ENCODE measurements at regions not wholly inside any gene's neighbourhood (a gene's known extent, or its start where the extent isn't known, plus 50 kb on each side); places are given as distances from the start of the nearest gene placed in this dataset.
"Not testable (repeated sequence)": the region's sequence is repeated elsewhere in the genome, so short reads cannot be mapped to it uniquely, and the experiment has no call there.

- TF ChIP-seq CTCF, POLR2A (IDR thresholded peaks at IDR 0.05): not testable (repeated sequence)
Measured at GRCh38 chr10:109809954-109810353, 113.4 kb downstream of the XPNPEP1 start.

Measured in testis (tissue), 2 donors.